GM23248 (cell line): ENCODE measurements at regions not wholly inside any gene's neighbourhood (a gene's known extent, or its start where the extent isn't known, plus 50 kb on each side); places are given as distances from the start of the nearest gene placed in this dataset.
"Not testable (repeated sequence)": the region's sequence is repeated elsewhere in the genome, so short reads cannot be mapped to it uniquely, and the experiment has no call there.

Experiments used
- DNase-seq: peaks from one replicate; pipeline ENCODE4 v3.0.0-alpha.2; 2015
- H2AFZ ChIP-seq: fragments of 200-600 bp; sonication (generic); 2 replicates; pipeline ENCODE4 v1.6.1; 2016; ENCODE audit warnings: antibody characterized with exemption
- H3F3A ChIP-seq: fragments of 200-600 bp; sonication (generic); 2 replicates; pipeline ENCODE4 v1.6.1; 2016; ENCODE audit warnings: mild to moderate bottlenecking, antibody characterized with exemption, mixed run types; ENCODE audit not compliant: insufficient read depth
- H3K27ac ChIP-seq: fragments of 200-600 bp; sonication (generic); 2 replicates; pipeline ENCODE4 v1.5.1; 2016; ENCODE audit warnings: mild to moderate bottlenecking
- H3K27me3 ChIP-seq: fragments of 200-600 bp; sonication (generic); replicated peaks from 2 replicates; pipeline ENCODE4 v1.6.1; 2016; ENCODE audit warnings: mild to moderate bottlenecking; ENCODE audit not compliant: insufficient read depth
- H3K36me3 ChIP-seq: fragments of 200-600 bp; sonication (generic); 2 replicates; pipeline ENCODE4 v1.6.1; 2016; ENCODE audit warnings: low read depth, mild to moderate bottlenecking
- H3K4me1 ChIP-seq: fragments of 200-600 bp; sonication (generic); 2 replicates; pipeline ENCODE4 v1.6.1; 2016; ENCODE audit warnings: mild to moderate bottlenecking; ENCODE audit not compliant: insufficient read depth
- H3K4me2 ChIP-seq: fragments of 200-600 bp; sonication (generic); one replicate; pipeline ENCODE4 v1.6.1; 2016; ENCODE audit warnings: mild to moderate bottlenecking; ENCODE audit not compliant: unreplicated experiment
- H3K4me3 ChIP-seq: fragments of 200-600 bp; sonication (generic); 2 replicates; pipeline ENCODE4 v1.5.1; 2016; ENCODE audit warnings: mild to moderate bottlenecking
- H3K79me2 ChIP-seq: fragments of 200-600 bp; sonication (generic); 2 replicates; pipeline ENCODE4 v1.6.1; 2016; ENCODE audit warnings: mild to moderate bottlenecking; ENCODE audit not compliant: insufficient read depth
- H3K9ac ChIP-seq: fragments of 200-600 bp; sonication (generic); 2 replicates; pipeline ENCODE4 v1.6.1; 2016; ENCODE audit warnings: mild to moderate bottlenecking
- H3K9me2 ChIP-seq: fragments of 200-600 bp; sonication (generic); 2 replicates; pipeline ENCODE4 v1.6.1; 2016; ENCODE audit warnings: mixed run types, mild to moderate bottlenecking, moderate library complexity; ENCODE audit not compliant: insufficient read depth
- H3K9me3 ChIP-seq: fragments of 200-600 bp; sonication (generic); one replicate; pipeline ENCODE4 v1.6.1; 2017; ENCODE audit warnings: low read depth
- H4K20me1 ChIP-seq: fragments of 200-600 bp; sonication (generic); 2 replicates; pipeline ENCODE4 v1.6.0; 2016; ENCODE audit not compliant: insufficient read depth
- EZH2 ChIP-seq: fragments of 200-600 bp; sonication (generic); IDR thresholded peaks from 2 replicates; pipeline ENCODE4 v1.6.1; 2018; ENCODE audit warnings: antibody characterized with exemption, mild to moderate bottlenecking; ENCODE audit not compliant: insufficient read depth, poor library complexity, severe bottlenecking
- EZH2phosphoT487 ChIP-seq: fragments of 200-600 bp; sonication (generic); IDR thresholded peaks from 2 replicates; pipeline ENCODE4 v1.6.1; 2018; ENCODE audit warnings: antibody characterized with exemption, moderate library complexity, mild to moderate bottlenecking, low read depth; ENCODE audit not compliant: insufficient read depth
- WGBS, 2 experiments: methylation state at CpG; one replicate each; pipeline ENCODE4 v1.1.6; 2015 to 2017; ENCODE audit warnings: low lambda C conversion rate in 2 of 2, low coverage in 1 of 2; ENCODE audit errors: missing lambda C conversion rate in 2 of 2; 5-methylcytosine and 5-hydroxymethylcytosine counted together
- in situ Hi-C: fragments of 300-500 bp; cut with MboI; formaldehyde crosslinking; loops from 2 replicates; pipeline ENCODE4 v1.15.0; 2020

DNA sequence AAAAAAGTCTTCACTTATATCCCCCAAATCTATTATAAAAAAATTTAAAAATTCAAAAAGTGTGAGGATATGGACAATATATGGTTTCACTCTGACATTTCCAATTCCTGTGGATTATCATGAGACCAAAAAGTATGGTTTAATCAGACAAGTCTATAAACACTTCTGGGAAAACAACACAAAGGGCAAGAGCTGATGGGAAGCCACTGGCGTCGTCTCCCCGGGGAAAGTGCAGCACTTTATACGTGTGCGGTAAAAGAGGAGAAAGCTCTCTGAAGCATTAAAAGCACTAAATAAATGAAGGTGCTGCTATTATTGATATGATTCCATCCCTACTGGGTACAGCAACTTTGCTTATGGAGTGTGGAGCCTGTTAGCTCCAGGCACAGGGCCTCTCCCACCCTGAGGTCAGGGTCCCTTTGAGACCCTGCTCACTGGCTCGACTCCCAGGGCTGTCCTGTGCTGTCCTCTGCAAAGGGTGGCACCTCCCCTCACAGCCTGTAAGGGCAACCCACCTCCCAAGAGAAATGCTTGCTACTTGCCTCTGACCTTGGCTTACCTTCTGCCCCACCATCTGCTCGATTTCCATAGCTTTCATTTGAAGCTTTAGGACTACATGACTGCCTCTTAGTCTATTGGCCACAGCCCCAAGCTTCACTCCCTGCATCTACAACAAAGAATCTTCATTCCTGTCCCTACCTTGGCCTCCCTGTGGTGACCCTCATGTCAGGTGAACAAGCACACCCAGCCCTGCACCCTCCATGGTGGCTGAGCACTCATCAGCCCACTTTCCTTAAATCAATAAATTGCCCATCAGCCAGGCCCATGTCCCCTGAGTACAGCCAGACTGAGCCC is 248.6 kb downstream of the HNRNPD start:
- Histone ChIP-seq H3F3A (no peaks in the 10 kb centered on the region), H3K27me3 (no peaks in the 10 kb centered on the region), H3K27ac (no peak overlapping the region), H3K9me2 (no peaks in the 10 kb centered on the region), H3K4me2 (no peak overlapping the region), H2AFZ (no peak overlapping the region), H3K4me1 (no peaks in the 10 kb centered on the region), H4K20me1 (no peaks in the 10 kb centered on the region), H3K9ac (no peak overlapping the region), H3K9me3 (no peaks in the 10 kb centered on the region), H3K4me3 (no peak overlapping the region), H3K79me2 (no peaks in the 10 kb centered on the region), H3K36me3 (no peaks in the 10 kb centered on the region)
- 55 to 59% methylated on average over 7 of the region's 7 CpGs for WGBS, 2 experiments
- DNase-seq = no peak
- in situ Hi-C loops = no loop called here
- no peak for TF ChIP-seq EZH2phosphoT487
- TF ChIP-seq EZH2 = no peak

DNA sequence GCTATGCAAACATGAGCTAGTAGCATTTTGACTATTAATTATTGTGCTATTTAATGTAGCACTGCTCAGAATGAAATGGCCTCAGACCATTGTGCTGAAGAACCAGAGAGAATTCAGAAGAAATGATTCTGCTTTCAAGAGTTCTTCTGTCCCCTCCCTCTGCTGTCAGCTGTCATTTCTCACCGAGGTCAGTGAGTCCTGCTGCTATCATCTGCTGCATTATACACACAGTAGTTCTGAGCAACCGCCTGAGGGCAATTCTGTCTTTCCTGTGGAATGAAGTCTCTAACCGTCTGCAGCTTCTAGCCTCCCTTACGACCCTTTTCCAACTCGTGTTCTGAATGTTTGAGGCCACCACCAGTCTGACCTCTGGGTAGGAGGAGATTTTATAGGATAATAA is 249.4 kb downstream of the HNRNPD start:
- Histone ChIP-seq H3K4me2 (no peak overlapping the region), H3K4me1 (no peaks in the 10 kb centered on the region), H3K9me3 (no peaks in the 10 kb centered on the region), H3K27ac (no peak overlapping the region), H4K20me1 (no peaks in the 10 kb centered on the region), H3K4me3 (no peak overlapping the region), H3K36me3 (no peaks in the 10 kb centered on the region), H3K27me3 (no peaks in the 10 kb centered on the region), H3F3A (no peaks in the 10 kb centered on the region), H2AFZ (no peak overlapping the region), H3K9me2 (no peaks in the 10 kb centered on the region), H3K9ac (no peak overlapping the region), H3K79me2 (no peaks in the 10 kb centered on the region)
- no peak for TF ChIP-seq EZH2phosphoT487
- TF ChIP-seq EZH2 = no peak
- in situ Hi-C loops = no loop called here
- WGBS, 2 experiments = 16 to 20% methylated on average over 5 of the region's 5 CpGs
- no peak for DNase-seq

DNA sequence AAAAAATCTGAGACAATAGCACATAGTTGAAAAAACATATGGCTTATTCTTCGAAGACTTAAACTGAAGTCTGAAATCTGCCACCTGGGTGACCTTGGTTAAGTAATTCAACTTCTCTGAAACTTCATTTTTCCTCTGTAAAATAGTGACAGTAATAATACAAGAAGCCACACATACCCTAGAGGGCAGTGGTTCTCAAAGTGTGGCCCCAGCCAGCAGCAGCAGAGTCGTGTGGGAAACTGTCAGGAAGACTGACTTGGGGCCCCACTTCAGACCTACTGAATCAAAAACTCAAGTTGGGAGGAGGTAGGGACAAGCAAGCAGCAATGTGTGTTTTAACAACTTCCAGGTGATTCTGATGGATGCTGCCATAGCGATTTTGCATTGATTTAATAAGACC is 249.9 kb downstream of the HNRNPD start:
- no peak for DNase-seq
- Histone ChIP-seq H3K79me2 (no peaks in the 10 kb centered on the region), H2AFZ (no peak overlapping the region), H3K4me1 (no peaks in the 10 kb centered on the region), H3K27ac (no peak overlapping the region), H3F3A (no peaks in the 10 kb centered on the region), H3K9ac (no peak overlapping the region), H3K27me3 (no peaks in the 10 kb centered on the region), H3K9me3 (no peaks in the 10 kb centered on the region), H3K9me2 (no peaks in the 10 kb centered on the region), H3K4me2 (no peak overlapping the region), H4K20me1 (no peaks in the 10 kb centered on the region), H3K4me3 (no peak overlapping the region), H3K36me3 (no peaks in the 10 kb centered on the region)
- 4 to 9% methylated on average over 3 of the region's 3 CpGs for WGBS, 2 experiments
- in situ Hi-C loops = no loop called here
- TF ChIP-seq EZH2 (no peak), EZH2phosphoT487 (no peak)

DNA sequence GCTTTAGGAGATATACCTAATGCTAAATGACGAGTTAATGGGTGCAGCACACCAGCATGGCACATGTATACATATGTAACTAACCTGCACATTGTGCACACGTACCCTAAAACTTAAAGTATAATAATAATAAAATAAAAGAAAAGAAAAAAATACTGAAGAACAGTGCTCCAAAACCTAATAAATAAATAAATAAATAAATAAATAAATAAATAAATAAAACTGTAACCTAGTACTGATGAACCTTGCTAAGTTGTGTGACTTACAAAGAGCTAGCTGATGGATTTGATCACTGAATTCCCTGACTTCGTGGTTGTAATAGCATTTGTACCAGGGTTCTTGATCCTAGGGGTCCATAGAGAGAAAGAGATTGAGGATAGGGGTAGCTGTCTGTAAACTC is 258.6 kb downstream of the HNRNPD start:
- H3K9me3 ChIP-seq, H3K4me3 ChIP-seq, H3K27ac ChIP-seq, H3K36me3 ChIP-seq, DNase-seq, H3K27me3 ChIP-seq, H3K9me2 ChIP-seq, H3K4me2 ChIP-seq, H2AFZ ChIP-seq, H3F3A ChIP-seq, H3K79me2 ChIP-seq, H4K20me1 ChIP-seq, in situ Hi-C loops, H3K9ac ChIP-seq, H3K4me1 ChIP-seq: not testable (repeated sequence)
- 21 to 35% methylated on average over 2 to 3 of the region's 3 CpGs for WGBS, 2 experiments

DNA sequence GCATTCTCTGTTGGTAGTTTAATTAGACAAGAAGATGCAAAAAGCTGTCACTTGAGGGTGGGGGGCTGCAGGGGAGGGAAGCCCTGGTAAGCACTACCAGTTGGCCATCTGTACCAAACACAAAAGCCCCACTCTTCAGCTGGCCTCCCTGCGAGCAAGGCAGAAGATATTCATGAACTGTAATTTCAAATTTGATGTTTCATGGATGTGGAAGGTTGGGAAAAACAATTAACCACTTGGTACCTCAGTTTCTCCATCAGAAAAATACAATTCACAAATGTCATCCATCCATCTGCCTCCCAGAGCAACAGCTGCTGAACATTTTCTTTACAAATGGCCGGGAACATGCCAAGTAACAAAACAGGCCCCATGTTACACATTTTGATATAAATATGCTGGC is 265.3 kb downstream of the HNRNPD start:
- H3K9ac ChIP-seq = no peak overlapping the region
- no peaks in the 10 kb centered on the region for H3K9me2 ChIP-seq
- H3K36me3 ChIP-seq = no peaks in the 10 kb centered on the region
- no peak overlapping the region for H3K4me3 ChIP-seq
- H3K4me1 ChIP-seq = no peaks in the 10 kb centered on the region
- H3K4me2 ChIP-seq = no peak overlapping the region
- in situ Hi-C loops = no loop called here
- no peaks in the 10 kb centered on the region for H3K79me2 ChIP-seq
- no peaks in the 10 kb centered on the region for H4K20me1 ChIP-seq
- no peak overlapping the region for H3K27ac ChIP-seq
- H3F3A ChIP-seq = no peaks in the 10 kb centered on the region
- H3K27me3 ChIP-seq = no peaks in the 10 kb centered on the region
- TF ChIP-seq EZH2 = no peak
- no peak for TF ChIP-seq EZH2phosphoT487
- 0 to 1% methylated on average over 2 of the region's 2 CpGs for WGBS, 2 experiments
- H2AFZ ChIP-seq = no peak overlapping the region
- DNase-seq = no peak
- H3K9me3 ChIP-seq = no peaks in the 10 kb centered on the region
